ENCODE measurements at regions not wholly inside any gene's neighbourhood (a gene's known extent, or its start where the extent isn't known, plus 50 kb on each side); places are given as distances from the start of the nearest gene placed in this dataset.

GRCh38 chr3:79885407-79885806 is 117.6 kb upstream of the ROBO1 start:
- TF ChIP-seq CHD2 (IDR thresholded peaks at IDR 0.05; ENCODE audit: low read length, partially characterized antibody) (no peak), CTCF (IDR thresholded peaks at IDR 0.05) (no peak), SMC3 (IDR thresholded peaks at IDR 0.05) (no peak), POLR2A (IDR thresholded peaks at IDR 0.05; ENCODE audit: low read length) (no peak), MAZ (IDR thresholded peaks at IDR 0.05; ENCODE audit: borderline replicate concordance, low read depth, low read length) (no peak), SREBF2 (IDR thresholded peaks at IDR 0.05) (no peak), MAFK (IDR thresholded peaks at IDR 0.05; ENCODE audit: partially characterized antibody) (no peak), ZSCAN20 (CRISPR knock-in tag; IDR thresholded peaks at IDR 0.05) (no peak), FOXS1 (CRISPR knock-in tag; IDR thresholded peaks at IDR 0.05) (no peak), EP300 (IDR thresholded peaks at IDR 0.05) (no peak), RCOR1 (IDR thresholded peaks at IDR 0.05; ENCODE audit: low read depth, low read length) (no peak), NPAS2 (CRISPR knock-in tag; IDR thresholded peaks at IDR 0.05; ENCODE audit: borderline replicate concordance) (no peak), RAD21 (conservative IDR thresholded peaks at IDR 0.05 in 1 of 2, IDR thresholded peaks at IDR 0.05 in 1 of 2) (no peak)
- TF ChIP-seq, protein P1, sequence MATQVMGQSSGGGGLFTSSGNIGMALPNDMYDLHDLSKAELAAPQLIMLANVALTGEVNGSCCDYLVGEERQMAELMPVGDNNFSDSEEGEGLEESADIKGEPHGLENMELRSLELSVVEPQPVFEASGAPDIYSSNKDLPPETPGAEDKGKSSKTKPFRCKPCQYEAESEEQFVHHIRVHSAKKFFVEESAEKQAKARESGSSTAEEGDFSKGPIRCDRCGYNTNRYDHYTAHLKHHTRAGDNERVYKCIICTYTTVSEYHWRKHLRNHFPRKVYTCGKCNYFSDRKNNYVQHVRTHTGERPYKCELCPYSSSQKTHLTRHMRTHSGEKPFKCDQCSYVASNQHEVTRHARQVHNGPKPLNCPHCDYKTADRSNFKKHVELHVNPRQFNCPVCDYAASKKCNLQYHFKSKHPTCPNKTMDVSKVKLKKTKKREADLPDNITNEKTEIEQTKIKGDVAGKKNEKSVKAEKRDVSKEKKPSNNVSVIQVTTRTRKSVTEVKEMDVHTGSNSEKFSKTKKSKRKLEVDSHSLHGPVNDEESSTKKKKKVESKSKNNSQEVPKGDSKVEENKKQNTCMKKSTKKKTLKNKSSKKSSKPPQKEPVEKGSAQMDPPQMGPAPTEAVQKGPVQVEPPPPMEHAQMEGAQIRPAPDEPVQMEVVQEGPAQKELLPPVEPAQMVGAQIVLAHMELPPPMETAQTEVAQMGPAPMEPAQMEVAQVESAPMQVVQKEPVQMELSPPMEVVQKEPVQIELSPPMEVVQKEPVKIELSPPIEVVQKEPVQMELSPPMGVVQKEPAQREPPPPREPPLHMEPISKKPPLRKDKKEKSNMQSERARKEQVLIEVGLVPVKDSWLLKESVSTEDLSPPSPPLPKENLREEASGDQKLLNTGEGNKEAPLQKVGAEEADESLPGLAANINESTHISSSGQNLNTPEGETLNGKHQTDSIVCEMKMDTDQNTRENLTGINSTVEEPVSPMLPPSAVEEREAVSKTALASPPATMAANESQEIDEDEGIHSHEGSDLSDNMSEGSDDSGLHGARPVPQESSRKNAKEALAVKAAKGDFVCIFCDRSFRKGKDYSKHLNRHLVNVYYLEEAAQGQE (IDR thresholded peaks at IDR 0.05), result no peak

Data from A549 (cell line).